Panc1 (cell line): ENCODE measurements at regions not wholly inside any gene's neighbourhood (a gene's known extent, or its start where the extent isn't known, plus 50 kb on each side); places are given as distances from the start of the nearest gene placed in this dataset.

Experiments
- ATAC-seq: fragments of 200-7000 bp; cut with Tn5 transposase; 2 replicates; pipeline ENCODE4 v1.9.1; 2020; ENCODE audit warnings: mild to moderate bottlenecking, moderate library complexity
- BruUV-seq: library from RNA; stranded (reverse); fragments of 400-500 nt; replicated peaks from 2 replicates; lab custom pipeline; 2021; lab: Mats Ljungman, UMichigan
- CTCF ChIA-PET: fragments of 300-600 bp; sonication (Branson Sonifier 250); formaldehyde crosslinking; loops from one replicate; lab custom pipeline; 2022; ENCODE audit warnings: antibody characterized with exemption; lab: Charles Lee
- POLR2A ChIA-PET: fragments of 300-600 bp; sonication (Branson Sonifier 250); formaldehyde crosslinking; loops from one replicate; lab custom pipeline; 2022; ENCODE audit warnings: antibody characterized with exemption; lab: Charles Lee
- DNase-seq: peaks from one replicate; pipeline ENCODE4 v3.0.0-alpha.2; 2010; ENCODE audit warnings: low read depth, low spot score
- H3K27ac ChIP-seq: 2 replicates; pipeline ENCODE4 v1.5.1; 2011; ENCODE audit warnings: mild to moderate bottlenecking, low read length, inconsistent platforms
- H3K27me3 ChIP-seq: fragments of 200-500 bp; sonication (Bioruptor generic); 2 replicates; pipeline ENCODE4 v1.6.0; 2014; ENCODE audit warnings: low read length, inconsistent platforms; ENCODE audit not compliant: control insufficient read depth, insufficient read depth
- H3K36me3 ChIP-seq: fragments of 200-500 bp; sonication (Bioruptor generic); 2 replicates; pipeline ENCODE4 v1.5.1; 2014; ENCODE audit warnings: inconsistent platforms, mild to moderate bottlenecking, low read length, moderate library complexity; ENCODE audit not compliant: control insufficient read depth, insufficient read depth
- H3K4me1 ChIP-seq: 2 replicates; pipeline ENCODE4 v1.5.1; 2011; ENCODE audit warnings: inconsistent platforms, mild to moderate bottlenecking, low read length, moderate library complexity; ENCODE audit not compliant: control insufficient read depth, insufficient read depth
- H3K4me3 ChIP-seq, 2 experiments: 2 replicates each; pipeline ENCODE4 v1.5.1; 2011 to 2012; ENCODE audit warnings: low read depth in 2 of 2, low read length in 2 of 2, mild to moderate bottlenecking in 2 of 2, inconsistent platforms in 1 of 2, moderate library complexity in 1 of 2
- H3K9me3 ChIP-seq: fragments of 200-500 bp; sonication (Bioruptor generic); 2 replicates; pipeline ENCODE4 v1.5.1; 2014; ENCODE audit warnings: low read depth, mild to moderate bottlenecking, inconsistent platforms, low read length, moderate library complexity; ENCODE audit not compliant: control insufficient read depth, insufficient read depth
- CTCF ChIP-seq: fragments of 450-650 bp; IDR thresholded peaks from 2 replicates; pipeline ENCODE4 v1.5.1; 2017; ENCODE audit warnings: mild to moderate bottlenecking
- POLR2AphosphoS5 ChIP-seq: IDR thresholded peaks from 2 replicates; pipeline ENCODE4 v1.6.1; 2012; ENCODE audit warnings: mild to moderate bottlenecking, low read depth, low read length, moderate library complexity
- REST ChIP-seq, 2 experiments: IDR thresholded peaks; 2 replicates each; pipeline ENCODE4 v1.6.1; 2011 to 2012; ENCODE audit warnings: low read depth in 2 of 2, control low read depth in 1 of 2, low read length in 1 of 2, mild to moderate bottlenecking in 1 of 2, moderate library complexity in 1 of 2; ENCODE audit not compliant: insufficient read depth in 1 of 2
- SIN3A ChIP-seq: IDR thresholded peaks from 2 replicates; pipeline ENCODE4 v1.6.1; 2012; ENCODE audit warnings: low read depth, mild to moderate bottlenecking, low read length, moderate library complexity, borderline replicate concordance; ENCODE audit not compliant: insufficient read depth
- TCF7L2 ChIP-seq: IDR thresholded peaks from 2 replicates; pipeline ENCODE4 v1.6.1; 2011; ENCODE audit warnings: mild to moderate bottlenecking, low read depth, low read length, inconsistent platforms
- in situ Hi-C: cut with HindIII; loops from 2 replicates; pipeline ENCODE4 v1.10.0; 2016; ENCODE audit warnings: low sequenced_read_pairs, low pct_unique_long_range_greater_than_20kb
- intact Hi-C: fragments of 100-400 bp; cut with micrococcal nuclease; formaldehyde crosslinking; loops from one replicate; pipeline ENCODE4 v1.10.0; 2022; ENCODE audit not compliant: unreplicated experiment

DNA sequence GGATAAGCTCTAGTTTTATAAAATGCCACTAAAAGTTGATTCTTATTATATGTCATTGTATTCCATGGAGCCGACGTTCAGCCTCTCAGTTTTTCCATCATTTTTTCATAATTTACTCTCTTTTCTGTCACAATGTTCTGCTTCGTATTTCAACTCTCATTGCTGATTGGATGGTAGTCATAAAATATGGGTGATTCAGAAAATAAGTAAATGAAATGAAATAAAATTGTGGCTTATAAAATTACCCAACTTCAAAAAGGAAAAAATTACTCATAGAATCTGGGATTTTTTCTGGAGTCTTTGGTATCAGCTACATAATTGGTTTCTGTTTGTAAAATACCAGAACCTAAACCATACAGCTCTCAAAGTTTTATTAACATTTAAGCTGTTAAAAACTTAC is 139.7 kb upstream of the ITGA4 start:
- ChIA-PET CTCF (no interaction called here), POLR2A (interaction anchor here (0.7 kb wide), 1 partner anchor 24 kb away, joined by 4 read pairs; no protein-coding TSS in a partner anchor)
- DNase-seq (no peak), ATAC-seq (no peak)
- Histone ChIP-seq H3K4me1 (no peaks in the 10 kb centered on the region), H3K9me3 (no peaks in the 10 kb centered on the region), H3K27ac (no peak overlapping the region), H3K36me3 (no peaks in the 10 kb centered on the region), H3K27me3 (no peaks in the 10 kb centered on the region), H3K4me3 (no peak overlapping the region)
- intact Hi-C loops (no loop called here), in situ Hi-C loops (no loop called here)
- no peak for TF ChIP-seq REST (IDR thresholded peaks at IDR 0.05; ENCODE audit: insufficient read depth in 1 of 2, low read depth in 2 of 2, low read length in 1 of 2)
- TF ChIP-seq POLR2AphosphoS5: no peak
- TF ChIP-seq CTCF: no peak
- BruUV-seq: no TSS peak

GRCh38 chr2:181318504-181319280 is 138.5 kb upstream of the ITGA4 start:
- Histone ChIP-seq H3K4me3 (no peak overlapping the region), H3K36me3 (no peaks in the 10 kb centered on the region), H3K27ac (no peak overlapping the region), H3K27me3 (no peaks in the 10 kb centered on the region), H3K9me3 (no peaks in the 10 kb centered on the region), H3K4me1 (no peaks in the 10 kb centered on the region)
- ATAC-seq: no peak
- ChIA-PET POLR2A (no interaction called here), CTCF (interaction anchor here (0.7 kb wide), 1 partner anchor 247 kb away, joined by 5 read pairs; no protein-coding TSS in a partner anchor)
- BruUV-seq: no TSS peak
- intact Hi-C loops (no loop called here), in situ Hi-C loops (no loop called here)
- DNase-seq: no peak
- TF ChIP-seq TCF7L2: no peak
- no peak for TF ChIP-seq POLR2AphosphoS5

DNA sequence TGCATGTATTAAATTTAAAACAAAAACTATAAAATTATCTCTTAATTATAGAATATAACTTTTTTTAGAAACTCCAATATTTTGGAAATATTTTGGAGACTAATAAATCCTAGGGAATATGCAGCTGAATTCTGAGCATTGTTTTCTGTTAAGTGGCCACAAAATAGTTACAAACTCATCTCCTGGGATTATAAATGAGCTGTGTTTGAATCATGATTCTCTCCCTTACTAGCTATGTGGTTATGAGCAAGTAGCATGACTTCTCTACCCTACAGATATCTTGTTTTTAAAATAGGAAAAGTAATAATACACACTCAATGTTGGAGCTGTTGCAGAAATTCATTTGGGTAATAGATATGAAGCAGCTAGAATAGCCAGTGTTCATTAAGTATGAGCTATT is 137.9 kb upstream of the ITGA4 start:
- BruUV-seq: no TSS peak
- Histone ChIP-seq H3K4me1 (no peaks in the 10 kb centered on the region), H3K9me3 (no peaks in the 10 kb centered on the region), H3K27me3 (no peaks in the 10 kb centered on the region), H3K27ac (no peak overlapping the region), H3K4me3 (no peak overlapping the region), H3K36me3 (no peaks in the 10 kb centered on the region)
- TF ChIP-seq CTCF (no peak), TCF7L2 (no peak), SIN3A (no peak), REST (IDR thresholded peaks at IDR 0.05; ENCODE audit: insufficient read depth in 1 of 2, low read depth in 2 of 2, low read length in 1 of 2) (no peak)
- ChIA-PET POLR2A (no interaction called here), CTCF (no interaction called here)
- in situ Hi-C loops (no loop called here), intact Hi-C loops (no loop called here)
- ATAC-seq (no peak), DNase-seq (no peak)
